ENCODE measurements at regions not wholly inside any gene's neighbourhood (a gene's known extent, or its start where the extent isn't known, plus 50 kb on each side); places are given as distances from the start of the nearest gene placed in this dataset.

DNA sequence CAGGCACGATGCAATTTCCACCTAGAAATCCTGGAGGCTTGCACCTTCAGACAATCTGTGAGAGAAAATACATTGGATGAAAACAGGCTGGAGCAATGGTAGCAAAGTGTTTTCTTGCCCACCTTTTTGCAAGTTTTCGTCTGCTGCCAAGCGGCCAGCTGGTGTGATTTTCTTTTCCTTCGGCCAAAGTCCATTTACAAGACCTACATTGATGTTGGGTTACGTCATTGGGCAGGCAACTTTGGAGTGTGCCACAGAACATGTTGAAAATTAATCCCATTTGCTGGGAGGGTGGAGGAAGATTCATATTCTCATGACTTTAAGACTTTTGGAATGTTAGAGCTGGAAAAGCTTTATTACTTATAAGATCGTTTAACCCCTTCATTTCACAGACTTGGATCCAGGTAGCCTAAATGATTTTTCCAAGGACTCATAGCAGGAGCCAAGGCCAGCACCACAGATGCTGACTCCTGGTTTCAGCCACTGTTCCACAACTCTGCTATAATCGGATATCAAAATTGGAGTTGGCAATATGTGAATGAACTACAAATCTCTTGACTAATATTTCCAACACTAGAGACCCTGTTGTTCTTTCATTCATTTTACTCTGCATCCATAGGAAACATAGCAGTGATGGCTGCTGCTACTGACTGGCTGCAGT is 352.1 kb downstream of the RND3 start:
- Histone ChIP-seq H3K4me1 (ENCODE audit: control insufficient read depth, insufficient read depth, low read length) (no peaks in the 10 kb centered on the region), H3K4me3 (ENCODE audit: low read length) (no peak overlapping the region), H3K9me3 (ENCODE audit: control insufficient read depth, insufficient read depth, low read length) (no peaks in the 10 kb centered on the region), H3K27me3 (ENCODE audit: control insufficient read depth, insufficient read depth, low read length) (no peaks in the 10 kb centered on the region), H3K36me3 (ENCODE audit: control insufficient read depth, insufficient read depth, low read length) (no peaks in the 10 kb centered on the region), H3K27ac (ENCODE audit: low read length) (no peak overlapping the region)
- Mint-ChIP-seq H3K27ac (no peak overlapping the region), H3K36me3 (no peaks in the 10 kb centered on the region), H3K4me1 (no peaks in the 10 kb centered on the region), H3K4me3 (no peak overlapping the region), H3K27me3 (ENCODE audit: low read depth in 2 of 2) (no peaks in the 10 kb centered on the region), H3K9me3 (peaks cover 14 to 18% of the 10 kb centered on the region in 2 donors)
- DNase-seq = no peak
- TF ChIP-seq, protein P1, sequence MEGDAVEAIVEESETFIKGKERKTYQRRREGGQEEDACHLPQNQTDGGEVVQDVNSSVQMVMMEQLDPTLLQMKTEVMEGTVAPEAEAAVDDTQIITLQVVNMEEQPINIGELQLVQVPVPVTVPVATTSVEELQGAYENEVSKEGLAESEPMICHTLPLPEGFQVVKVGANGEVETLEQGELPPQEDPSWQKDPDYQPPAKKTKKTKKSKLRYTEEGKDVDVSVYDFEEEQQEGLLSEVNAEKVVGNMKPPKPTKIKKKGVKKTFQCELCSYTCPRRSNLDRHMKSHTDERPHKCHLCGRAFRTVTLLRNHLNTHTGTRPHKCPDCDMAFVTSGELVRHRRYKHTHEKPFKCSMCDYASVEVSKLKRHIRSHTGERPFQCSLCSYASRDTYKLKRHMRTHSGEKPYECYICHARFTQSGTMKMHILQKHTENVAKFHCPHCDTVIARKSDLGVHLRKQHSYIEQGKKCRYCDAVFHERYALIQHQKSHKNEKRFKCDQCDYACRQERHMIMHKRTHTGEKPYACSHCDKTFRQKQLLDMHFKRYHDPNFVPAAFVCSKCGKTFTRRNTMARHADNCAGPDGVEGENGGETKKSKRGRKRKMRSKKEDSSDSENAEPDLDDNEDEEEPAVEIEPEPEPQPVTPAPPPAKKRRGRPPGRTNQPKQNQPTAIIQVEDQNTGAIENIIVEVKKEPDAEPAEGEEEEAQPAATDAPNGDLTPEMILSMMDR (IDR thresholded peaks at IDR 0.05) = no peak
- no peak for ATAC-seq
- WGBS (ENCODE audit: insufficient coverage) = 88% methylated on average over 7 of the region's 7 CpGs
- intact Hi-C loops (cut with micrococcal nuclease) = no loop called here

DNA sequence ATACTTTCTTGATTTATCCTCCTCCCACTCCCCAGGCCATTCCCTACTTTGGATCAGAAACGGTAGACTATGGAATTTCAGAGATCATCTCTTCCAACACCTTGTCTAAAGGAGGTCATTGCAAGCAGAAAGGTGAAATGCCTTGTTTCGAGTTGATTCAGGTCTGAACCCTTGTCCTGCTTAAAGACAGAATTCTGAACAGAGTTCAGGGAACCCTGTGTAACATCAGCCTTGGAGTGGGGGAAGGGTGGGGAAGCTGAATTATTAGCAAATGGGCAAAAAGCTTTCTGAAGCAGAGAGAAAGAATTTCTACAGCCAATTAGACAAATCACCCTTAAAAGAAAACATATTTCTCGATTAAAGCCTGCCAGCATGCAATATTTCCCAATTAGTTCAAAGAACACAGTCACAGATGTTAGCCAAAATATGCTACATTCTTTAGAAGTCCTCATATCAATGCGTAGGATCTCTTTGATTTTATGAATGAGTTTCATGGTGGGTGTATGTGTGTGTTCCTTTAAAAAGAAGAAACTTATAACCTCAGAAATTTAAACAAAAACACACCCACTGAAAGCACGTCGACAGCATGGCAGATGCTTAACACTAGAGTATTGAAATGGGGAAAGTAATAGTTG is 353.1 kb downstream of the RND3 start:
- peaks cover 14 to 18% of the 10 kb centered on the region in 2 donors for H3K9me3 Mint-ChIP-seq
- WGBS (ENCODE audit: insufficient coverage) = 64% methylated on average over 3 of the region's 6 CpGs
- ATAC-seq (no peak), DNase-seq (no peak)
- intact Hi-C loops (cut with micrococcal nuclease) = no loop called here
- H3K36me3 Mint-ChIP-seq = no peaks in the 10 kb centered on the region
- Histone ChIP-seq H3K4me1 (ENCODE audit: control insufficient read depth, insufficient read depth, low read length) (no peaks in the 10 kb centered on the region), H3K27me3 (ENCODE audit: control insufficient read depth, insufficient read depth, low read length) (no peaks in the 10 kb centered on the region), H3K4me3 (ENCODE audit: low read length) (no peak overlapping the region), H3K9me3 (ENCODE audit: control insufficient read depth, insufficient read depth, low read length) (no peaks in the 10 kb centered on the region), H3K27ac (ENCODE audit: low read length) (no peak overlapping the region), H3K36me3 (ENCODE audit: control insufficient read depth, insufficient read depth, low read length) (no peaks in the 10 kb centered on the region)
- no peaks in the 10 kb centered on the region for H3K4me1 Mint-ChIP-seq
- no peak overlapping the region for H3K27ac Mint-ChIP-seq
- H3K27me3 Mint-ChIP-seq (ENCODE audit: low read depth in 2 of 2) = no peaks in the 10 kb centered on the region
- no peak overlapping the region for H3K4me3 Mint-ChIP-seq
- TF ChIP-seq, protein P1 (IDR thresholded peaks at IDR 0.05) = no peak

DNA sequence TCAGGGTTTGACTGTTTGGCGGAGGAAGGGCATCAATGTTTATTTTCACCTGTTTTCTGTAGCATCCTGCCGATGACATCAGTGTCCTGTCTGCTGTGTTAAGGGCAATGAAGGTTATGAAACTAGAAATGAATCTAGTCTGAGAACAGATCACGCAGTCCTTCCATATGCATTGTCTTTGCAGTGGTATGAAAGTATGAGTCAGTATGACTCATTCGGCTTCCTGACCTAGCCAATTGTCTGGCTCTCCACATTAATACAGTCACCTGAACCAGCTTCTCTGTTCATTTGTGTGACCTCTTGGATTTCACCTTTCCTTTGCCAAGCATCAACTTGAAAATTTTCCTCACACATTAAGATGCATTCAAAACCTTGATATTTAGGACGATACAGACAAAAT is 353.8 kb downstream of the RND3 start:
- no peak for DNase-seq
- Mint-ChIP-seq H3K9me3 (peaks cover 14 to 20% of the 10 kb centered on the region in 2 donors), H3K4me3 (no peak overlapping the region), H3K36me3 (no peaks in the 10 kb centered on the region), H3K4me1 (no peaks in the 10 kb centered on the region), H3K27ac (no peak overlapping the region), H3K27me3 (ENCODE audit: low read depth in 2 of 2) (no peaks in the 10 kb centered on the region)
- Histone ChIP-seq H3K27me3 (ENCODE audit: control insufficient read depth, insufficient read depth, low read length) (no peaks in the 10 kb centered on the region), H3K9me3 (ENCODE audit: control insufficient read depth, insufficient read depth, low read length) (no peaks in the 10 kb centered on the region), H3K27ac (ENCODE audit: low read length) (no peak overlapping the region), H3K4me1 (ENCODE audit: control insufficient read depth, insufficient read depth, low read length) (no peaks in the 10 kb centered on the region), H3K4me3 (ENCODE audit: low read length) (no peak overlapping the region), H3K36me3 (ENCODE audit: control insufficient read depth, insufficient read depth, low read length) (no peaks in the 10 kb centered on the region)
- TF ChIP-seq, protein P1 (IDR thresholded peaks at IDR 0.05) = no peak
- intact Hi-C loops (cut with micrococcal nuclease) = no loop called here
- 94% methylated on average over 4 of the region's 5 CpGs for WGBS (ENCODE audit: insufficient coverage)
- ATAC-seq = peak in 1 of 3 donors; percentile 28
